ENCODE measurements at regions not wholly inside any gene's neighbourhood (a gene's known extent, or its start where the extent isn't known, plus 50 kb on each side); places are given as distances from the start of the nearest gene placed in this dataset.

DNA sequence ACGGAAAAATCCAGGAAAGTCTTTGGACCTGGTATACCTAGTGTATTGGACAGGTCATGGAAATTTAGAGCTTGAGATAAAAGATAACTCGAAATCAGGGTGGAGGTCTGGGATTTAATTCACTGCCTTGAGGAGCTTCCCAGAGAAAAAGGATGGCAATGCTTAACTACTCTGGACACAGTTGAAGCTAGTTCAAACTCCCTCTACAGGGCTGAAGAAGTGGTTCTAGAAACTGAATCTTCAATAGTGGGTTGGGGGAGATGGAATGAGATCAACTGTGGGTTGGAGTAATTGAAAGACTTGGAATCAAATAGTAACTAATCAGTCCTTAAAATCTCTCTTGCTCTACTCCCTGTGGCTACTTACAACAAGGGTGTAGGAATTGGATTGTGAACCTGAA is 600.1 kb downstream of the IRS1 start:
- DNase-seq (ENCODE audit: low spot score): no peak

DNA sequence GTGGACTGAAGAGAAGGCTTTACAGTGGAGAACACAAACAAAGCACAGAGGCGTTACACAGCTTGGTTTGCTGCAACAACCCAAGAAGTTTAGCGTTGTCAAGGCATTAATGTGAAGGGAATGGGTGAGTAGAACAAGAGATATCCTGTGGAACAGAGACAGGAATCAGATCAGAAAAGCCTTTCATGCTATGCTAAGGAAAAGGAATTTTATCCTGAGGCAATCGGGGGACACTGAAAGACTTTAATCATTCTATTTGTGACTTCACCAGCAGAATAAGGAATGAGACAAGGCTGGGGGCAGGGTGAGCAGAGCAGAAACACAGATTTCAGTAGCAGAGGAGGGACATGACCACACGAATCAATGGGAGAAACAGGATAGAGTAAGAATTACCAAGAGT is 600.7 kb downstream of the IRS1 start:
- DNase-seq (ENCODE audit: low spot score): no peak

DNA sequence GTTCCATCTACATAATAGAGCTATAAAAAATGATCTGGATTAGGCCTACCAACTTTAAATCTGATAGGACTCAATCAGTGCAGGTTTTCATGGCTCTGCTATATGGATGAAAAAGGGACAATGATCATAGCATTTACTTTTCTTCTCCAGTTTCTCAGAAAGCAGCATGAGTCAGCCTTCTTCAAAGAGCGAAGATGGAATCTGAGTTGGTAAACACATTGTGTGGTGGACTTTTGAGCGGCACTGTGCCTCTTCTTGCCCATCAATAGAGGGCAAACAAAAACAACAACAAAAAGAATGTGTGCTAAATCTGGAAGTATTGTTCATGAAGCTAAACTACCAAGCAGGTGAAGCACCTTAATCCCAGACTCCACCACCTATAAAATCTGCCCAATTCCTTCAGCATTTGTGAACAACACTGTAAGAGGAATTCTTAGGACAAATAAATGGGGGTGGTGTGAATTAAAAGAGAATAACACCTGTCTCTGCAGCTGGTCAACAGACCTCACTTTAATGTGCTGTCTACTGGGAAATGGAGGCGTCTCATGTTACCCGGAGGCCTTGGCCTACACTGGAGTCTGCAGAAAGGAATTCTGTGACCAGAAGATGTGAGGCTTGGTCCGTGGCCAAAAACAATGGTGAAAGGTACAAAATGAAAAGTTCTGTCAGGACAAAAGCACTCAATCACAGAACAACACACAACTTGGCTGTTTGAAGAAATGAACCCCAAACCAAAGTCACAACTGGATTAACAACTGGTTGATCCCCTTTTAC is 609.0 kb downstream of the IRS1 start:
- no peak for DNase-seq (ENCODE audit: low spot score)

DNA sequence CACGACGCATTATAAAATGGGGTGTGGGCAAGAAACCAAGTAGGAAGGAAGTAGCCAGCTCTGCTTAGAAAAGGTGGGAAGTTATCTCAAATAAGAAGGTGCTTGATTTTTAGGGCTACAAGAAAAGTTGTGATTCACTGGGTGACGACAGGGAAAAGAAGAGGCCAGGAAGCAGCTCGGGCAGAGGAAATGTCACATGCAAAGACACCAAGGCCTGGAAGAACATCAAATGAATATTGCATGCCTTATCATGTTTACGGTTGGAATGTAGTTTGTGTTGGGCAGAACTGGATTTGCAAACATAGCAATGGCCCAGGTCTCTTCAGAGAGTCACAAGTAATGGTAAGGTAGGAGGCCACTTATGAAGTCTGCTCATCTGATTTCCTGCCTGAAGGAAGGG is 610.6 kb downstream of the IRS1 start:
- no peak for DNase-seq (ENCODE audit: low spot score)

DNA sequence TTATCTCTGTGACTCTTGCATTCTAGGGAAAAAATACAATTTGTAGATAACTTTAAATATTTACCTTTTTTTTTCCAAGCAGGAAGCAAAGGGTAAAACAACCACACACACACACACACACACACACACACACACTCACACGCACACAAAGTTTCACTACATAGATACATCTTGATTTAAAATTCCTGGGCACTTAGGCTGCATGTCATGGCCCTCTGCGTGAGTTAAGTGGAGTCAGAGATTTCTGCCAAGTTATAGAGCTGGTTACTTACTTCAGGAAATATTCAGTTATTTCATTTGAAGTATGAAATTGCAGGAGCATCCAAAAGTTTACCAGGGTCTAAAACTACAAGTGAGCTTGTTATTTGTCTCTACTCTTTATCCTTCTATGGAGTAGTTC is 612.0 kb downstream of the IRS1 start:
- DNase-seq (ENCODE audit: low spot score): peak; percentile 31

DNA sequence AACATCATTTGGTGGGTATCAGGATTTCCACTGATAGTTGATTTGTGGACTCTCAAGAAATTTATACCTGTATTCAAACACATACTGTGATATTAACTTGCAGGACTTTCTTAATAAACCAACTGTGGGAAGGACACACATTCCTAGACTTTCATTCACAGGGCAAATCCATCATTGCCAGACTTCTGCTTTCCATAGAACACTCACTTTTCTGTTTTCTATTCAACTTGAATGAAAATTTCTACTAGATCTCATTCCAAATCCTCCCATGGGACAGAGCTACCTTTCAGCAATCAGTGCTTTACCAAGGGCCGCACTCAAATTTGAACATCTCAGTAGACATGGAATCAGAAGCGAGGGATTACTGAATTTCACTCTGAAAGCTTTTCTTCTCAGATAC is 612.5 kb downstream of the IRS1 start:
- DNase-seq (ENCODE audit: low spot score): no peak

DNA sequence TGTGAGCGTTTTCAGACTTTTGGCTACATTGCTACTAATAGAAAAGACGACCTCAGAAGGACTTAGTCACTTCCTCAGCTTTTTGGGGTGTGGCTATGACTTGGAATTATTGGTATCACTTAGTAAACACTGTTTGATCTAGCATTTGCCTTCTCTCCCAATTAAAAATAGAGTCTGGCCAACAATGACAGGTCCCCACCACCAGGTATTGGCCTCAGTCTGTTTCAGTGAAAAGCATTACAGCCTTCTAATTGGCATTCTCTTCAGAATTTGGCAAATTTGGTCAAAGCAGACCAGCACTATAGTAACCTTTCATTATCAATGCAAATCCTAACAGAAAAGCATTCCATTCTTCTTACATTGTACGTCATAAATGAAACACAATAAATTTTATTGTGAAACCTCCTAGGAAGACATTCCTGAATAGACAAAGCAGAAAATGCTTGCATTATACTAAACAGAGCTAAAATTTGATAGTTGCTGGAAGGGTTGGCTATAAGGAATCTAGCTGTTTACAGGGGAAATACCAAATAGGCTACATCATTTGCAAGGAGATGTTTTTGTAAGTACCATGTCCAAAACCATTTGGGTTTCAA is 613.9 kb downstream of the IRS1 start:
- DNase-seq (ENCODE audit: low spot score): peak; percentile 38

DNA sequence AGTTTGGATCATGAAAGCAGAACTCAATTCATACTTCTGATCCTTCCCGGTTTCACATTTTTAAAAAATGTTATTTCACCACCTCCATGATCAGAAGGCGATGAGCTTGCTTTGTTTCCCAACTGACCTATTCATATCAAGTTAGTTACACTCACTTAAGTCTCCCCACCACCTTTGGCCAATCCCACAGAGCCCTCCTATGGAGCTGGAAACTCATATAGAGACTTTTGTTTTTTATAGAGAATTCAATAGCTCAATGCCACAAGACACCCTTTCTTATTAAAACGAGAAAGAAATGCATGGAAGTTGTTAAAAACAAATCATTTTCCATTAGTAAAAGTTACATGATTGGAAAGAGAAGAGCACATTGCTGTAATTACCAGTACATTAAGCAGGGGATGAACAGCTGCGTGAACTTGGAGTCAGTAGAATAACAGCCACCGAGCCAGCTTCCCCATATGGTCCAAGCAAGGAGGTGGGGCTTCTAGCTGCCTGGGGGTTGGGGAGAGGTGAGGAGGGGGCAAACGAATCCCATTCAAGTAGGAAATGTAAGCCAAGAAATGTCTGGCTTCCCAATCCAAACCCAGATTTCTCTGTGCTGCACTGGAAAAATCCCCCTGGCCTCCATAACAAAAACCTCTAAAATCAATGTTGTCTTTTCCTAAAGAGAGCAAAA is 614.5 kb downstream of the IRS1 start:
- DNase-seq (ENCODE audit: low spot score): peak; percentile 17

DNA sequence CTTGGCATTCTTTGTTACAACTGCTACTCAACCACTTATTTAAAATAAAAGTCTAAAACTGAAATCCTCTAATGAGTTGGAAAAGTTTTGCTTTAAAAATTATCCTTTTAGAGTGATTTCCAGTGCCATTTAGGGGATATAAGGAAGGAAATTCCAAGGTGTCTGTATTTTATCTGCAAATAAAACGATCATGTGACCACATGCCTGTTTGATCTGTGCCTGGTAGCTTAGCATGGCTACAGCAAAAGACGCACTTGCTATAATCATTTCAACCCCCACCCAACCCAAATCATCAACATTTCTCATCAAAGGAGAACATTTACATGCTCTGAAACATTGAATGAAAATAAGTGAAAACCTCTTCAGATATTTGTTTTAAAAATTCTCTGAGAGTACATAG is 615.1 kb downstream of the IRS1 start:
- no peak for DNase-seq (ENCODE audit: low spot score)

DNA sequence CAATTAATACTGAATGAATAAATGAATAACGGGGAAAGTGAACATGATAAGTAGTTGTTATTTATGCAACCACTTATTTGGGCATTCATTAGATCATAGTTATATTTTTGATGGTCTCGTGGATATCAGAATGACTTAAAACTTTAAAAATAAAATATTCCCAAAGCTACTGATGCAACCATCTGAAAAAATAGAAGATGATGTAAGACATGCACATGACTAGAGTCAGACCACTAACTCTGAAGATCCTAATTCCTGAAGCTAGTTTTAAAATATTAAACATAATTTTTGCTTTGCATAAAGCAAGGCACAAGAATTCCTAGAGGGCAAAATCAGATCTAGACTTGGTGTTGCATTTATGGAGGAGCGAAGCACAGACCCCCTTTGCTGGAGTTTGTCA is 616.1 kb downstream of the IRS1 start:
- DNase-seq (ENCODE audit: low spot score): no peak

DNA sequence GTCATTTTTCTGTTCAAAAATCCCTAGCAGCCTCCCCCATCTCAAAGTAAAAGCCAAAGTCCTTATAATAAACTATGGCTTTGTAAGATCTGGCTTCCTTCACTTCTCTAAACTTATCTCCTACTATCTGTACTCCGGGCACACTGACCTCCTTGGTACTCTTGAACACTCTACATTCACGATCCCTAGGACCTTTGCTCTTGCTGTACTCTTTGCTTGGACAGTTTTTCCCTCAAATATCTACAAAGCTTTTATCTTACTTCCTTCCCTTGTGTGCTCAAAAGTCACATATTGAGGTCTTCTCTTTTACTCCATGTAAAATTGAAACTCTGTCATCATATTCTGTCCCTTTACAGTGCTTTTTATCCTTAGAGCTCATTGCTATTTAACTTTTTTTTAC is 616.6 kb downstream of the IRS1 start:
- DNase-seq (ENCODE audit: low spot score): no peak

DNA sequence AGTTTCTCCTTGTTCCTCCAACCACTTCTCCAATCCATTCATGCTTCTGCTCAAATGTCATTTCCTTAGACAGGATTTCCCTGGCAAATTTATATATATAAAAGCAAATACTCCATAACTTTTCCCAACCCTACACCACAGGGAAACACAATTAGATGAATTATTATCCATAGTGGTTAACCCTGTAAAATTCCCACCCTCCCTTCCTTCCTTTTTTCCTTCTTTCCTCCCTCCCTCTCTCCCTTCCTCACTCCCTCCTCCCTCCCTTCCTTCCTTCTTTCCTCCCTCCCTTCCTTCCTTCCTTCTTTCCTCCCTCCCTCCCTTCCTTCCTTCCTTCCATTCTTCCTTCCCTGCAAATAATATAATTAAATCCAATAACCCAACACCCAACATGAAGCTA is 617.7 kb downstream of the IRS1 start:
- no peak for DNase-seq (ENCODE audit: low spot score)

DNA sequence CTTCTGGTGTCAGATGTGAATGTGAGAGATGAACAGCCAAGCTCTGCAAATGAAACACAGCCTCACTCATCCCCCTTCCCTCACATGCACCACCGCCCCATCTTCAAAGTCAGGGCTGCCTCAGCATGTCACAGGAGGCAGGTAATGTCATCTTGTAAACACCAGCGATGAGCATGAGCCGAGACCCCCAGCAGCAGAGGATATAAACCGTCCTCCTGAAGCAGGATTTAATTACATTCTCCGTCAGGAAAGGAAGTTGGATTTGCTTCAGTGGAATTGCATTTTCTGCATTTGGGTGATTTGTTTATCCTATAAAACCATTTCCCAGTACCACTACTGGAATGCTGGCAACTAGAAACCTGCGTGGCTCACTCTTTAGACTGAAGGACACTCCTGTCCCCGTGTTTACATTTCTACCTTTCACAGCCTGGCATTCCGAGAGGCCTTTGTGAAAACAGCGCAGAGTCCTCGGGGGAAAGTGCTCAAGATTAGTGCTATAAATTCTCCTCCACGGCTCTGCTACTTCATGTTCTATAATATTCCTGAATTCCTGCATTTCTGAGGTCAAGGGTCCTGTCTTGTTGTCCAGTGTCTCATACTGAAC is 619.2 kb downstream of the IRS1 start:
- DNase-seq (ENCODE audit: low spot score): no peak

DNA sequence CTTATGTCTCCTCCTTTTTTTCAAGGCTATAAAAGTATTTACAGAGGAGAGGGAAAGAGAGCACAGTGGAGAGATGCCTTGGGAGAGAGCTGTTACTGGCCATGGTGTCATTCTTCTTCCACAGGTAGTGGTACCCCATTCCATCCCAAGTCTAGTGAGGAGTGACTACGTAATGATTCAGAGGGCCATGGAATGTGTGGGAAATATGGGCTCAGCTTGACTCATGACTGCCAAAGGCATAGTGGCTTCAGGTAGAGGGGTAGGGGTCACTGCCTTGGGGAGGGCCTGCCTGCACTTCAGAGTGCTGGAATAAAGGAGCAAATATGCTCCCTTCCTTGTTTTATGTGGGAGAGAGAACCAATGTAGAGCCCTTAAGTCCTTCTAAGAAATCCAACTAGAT is 620.6 kb downstream of the IRS1 start:
- DNase-seq (ENCODE audit: low spot score): no peak

DNA sequence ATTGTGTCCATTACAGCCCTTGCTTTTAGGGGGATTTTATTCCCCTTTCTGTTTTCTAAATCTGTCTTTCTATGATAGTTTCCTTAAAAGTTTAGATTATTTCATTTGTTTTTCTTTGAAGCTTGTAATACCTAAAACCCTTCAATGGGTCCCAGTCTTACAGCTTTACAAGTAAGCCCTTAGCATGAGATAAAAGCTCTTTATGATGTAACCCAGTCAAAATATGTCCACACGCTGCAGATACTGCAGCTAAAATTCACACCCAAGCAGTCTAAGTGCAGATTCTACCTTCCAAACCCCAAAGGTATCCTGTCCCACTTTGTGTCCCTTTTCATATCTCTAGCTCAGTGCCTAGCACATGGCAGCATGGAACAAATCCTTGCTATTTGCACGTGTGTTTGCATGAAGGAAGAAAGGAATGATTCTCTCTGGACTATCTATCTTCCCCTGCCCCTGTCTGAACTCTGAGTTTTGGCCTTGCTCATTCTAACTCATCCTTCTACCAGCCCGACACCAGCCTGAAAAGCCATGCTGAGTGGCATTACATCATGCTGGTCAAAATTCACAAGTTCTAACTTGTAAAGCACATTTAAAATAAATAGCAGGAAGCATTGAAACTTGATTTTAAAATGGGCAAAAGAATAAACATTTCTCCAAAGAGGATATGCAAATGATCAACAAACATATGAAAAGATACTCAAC is 623.2 kb downstream of the IRS1 start:
- no peak for DNase-seq (ENCODE audit: low spot score)

DNA sequence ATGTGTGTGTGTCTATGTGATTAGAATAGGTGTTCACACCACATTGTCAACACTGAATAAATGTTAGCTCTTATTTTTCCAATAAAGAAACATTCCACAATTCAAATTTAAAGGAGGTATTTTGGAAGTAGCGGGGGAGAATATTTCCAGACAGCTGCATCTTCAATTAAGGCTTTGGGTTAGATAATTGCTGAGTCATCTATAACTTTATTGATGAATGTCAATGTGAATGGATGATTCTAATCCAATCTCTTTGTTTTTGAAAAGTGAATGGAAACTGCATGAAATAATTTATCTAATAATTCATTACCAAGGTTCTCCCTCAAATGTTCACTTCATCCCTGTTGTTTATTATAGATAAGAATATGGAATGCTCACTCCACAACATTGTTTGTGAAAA is 625.2 kb downstream of the IRS1 start:
- no peak for DNase-seq (ENCODE audit: low spot score)

DNA sequence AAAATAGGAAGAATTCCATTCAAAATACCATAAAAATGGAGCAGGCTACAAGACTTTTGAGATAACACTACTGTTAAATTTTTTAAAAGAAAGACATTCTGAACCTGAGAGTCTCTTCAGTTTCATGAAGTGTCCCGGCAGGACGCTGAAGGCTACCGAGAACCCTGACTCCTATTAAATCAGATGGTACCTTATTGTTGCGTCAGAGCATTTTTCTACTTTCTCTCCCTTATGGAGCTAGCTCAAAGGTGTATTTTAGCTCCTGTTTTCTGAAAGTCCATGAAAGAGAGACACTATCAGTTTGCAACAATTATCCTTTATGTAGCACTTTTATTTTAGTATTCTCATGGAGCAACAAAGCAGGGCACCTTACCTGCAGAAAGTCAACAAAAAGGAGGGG is 626.7 kb downstream of the IRS1 start:
- DNase-seq (ENCODE audit: low spot score): no peak

DNA sequence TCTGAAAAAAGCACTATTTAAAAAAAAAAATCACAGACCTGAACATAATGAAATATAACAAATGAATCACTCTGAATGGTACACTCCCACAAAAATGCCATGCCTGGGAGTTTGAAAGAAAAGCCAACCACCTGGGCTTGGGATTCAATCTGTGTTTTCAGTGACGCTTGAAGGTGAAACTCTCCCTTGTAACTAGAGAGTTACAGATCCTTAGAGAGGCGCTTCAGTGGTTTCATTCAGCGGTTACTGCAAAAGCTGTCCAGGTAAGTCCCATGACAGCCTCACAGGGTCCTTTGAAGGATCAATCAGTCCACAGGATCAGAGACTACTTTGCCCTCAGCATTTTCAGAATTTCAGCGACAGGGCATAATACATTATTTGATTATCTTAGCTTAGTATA is 627.3 kb downstream of the IRS1 start:
- DNase-seq (ENCODE audit: low spot score): no peak

DNA sequence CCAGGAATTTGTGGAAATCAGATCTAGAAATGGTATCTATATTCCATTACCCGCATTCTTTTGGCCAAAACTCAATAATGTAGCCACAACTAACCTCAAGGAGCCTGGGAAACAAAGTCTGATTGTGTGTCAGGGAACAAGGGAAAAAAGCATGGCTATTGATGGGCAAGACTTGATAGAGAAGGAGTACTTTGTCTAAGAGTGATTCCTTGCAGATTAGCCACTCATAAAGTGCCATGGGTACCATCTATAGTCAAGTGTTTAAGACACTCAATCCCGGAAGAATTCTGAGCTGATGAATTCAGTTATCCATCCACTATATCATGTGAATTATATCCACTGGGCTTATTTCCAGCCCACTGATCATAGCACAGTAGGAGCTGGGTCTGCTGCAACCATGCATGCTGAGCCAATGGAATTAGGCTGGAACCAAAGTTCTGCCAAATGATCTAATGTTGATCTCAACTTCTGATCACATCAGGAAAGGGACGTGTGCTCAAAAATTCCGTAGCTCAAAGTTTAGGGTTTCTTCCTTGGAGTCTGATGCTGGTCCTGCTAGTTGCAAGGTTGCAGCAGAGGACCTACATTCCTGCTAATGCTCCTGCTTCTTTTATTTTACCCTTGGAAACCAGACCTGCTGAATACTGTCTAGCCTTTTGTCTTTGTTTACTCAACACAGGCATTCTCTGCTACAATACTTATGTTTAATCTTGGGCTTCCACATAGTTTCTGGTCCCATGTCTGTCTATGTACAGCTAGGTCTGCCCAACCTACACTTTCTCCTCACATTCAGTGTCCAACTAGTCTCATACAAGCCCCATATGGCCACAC is 629.7 kb downstream of the IRS1 start:
- DNase-seq (ENCODE audit: low spot score): no peak

DNA sequence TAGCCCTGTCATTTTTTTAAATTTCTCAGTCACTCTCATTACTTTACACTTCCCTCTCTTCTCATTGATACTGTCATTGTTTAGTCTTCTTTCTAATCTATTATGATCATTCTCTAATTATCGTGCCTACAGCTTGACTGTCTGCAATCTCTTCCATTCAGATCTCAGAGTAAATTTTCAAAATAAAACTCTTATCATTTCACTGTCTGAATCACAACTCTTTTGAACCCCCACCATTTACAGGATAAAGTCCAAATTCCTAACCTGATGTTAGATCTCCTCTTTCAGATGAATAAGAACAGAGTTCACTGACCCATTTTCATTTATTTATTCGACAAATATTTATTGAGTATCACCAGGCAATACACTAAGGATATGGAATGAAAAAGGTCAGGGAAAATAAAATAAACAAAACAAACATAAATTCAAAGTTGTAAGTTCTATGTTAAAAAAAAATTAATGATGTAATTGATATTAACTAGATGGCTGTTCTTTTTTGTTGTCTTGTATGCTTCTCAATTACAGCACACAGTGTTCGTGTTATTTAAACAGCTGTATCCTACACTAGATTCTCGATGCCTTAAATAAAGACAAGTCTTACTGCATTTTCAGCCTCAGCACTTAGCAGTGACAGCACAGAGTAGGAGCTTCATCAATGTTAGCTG is 631.0 kb downstream of the IRS1 start:
- no peak for DNase-seq (ENCODE audit: low spot score)

DNA sequence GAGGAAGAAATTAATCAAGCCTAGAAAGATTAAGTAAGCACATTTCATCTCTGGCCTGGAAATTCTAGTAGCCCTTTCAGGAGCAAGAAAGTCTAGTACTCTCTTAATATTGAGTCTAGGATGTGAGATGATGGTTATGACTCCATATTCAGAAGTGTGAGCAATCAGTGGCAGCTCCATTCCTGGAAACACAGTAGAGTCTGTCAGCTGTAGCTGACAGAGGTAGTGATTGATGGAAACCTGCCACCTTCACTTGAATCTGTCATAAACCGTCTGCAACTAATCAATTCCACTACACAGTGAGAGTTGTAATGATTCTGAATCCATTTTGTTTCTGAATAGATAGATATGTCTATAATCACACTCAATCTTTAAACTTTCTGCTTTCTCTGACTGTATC is 635.1 kb downstream of the IRS1 start:
- no peak for DNase-seq (ENCODE audit: low spot score)

Measured in AG08396 (cell line).